ENCODE measurements at regions not wholly inside any gene's neighbourhood (a gene's known extent, or its start where the extent isn't known, plus 50 kb on each side); places are given as distances from the start of the nearest gene placed in this dataset.

GRCh38 chr12:115319446-115320040 is 635.6 kb upstream of the TBX3 start:
- TF ChIP-seq POLR2A (IDR thresholded peaks at IDR 0.05), result no peak
- TF ChIP-seq POLR2AphosphoS5 (IDR thresholded peaks at IDR 0.05), result no peak
